ENCODE measurements at regions not wholly inside any gene's neighbourhood (a gene's known extent, or its start where the extent isn't known, plus 50 kb on each side); places are given as distances from the start of the nearest gene placed in this dataset.

GRCh38 chr4:14371131-14371530 is 631.1 kb upstream of the CPEB2 start:
- no peaks in the 10 kb centered on the region for H4K20me1 ChIP-seq (ENCODE audit: insufficient read depth, low read length)
- H3K27ac ChIP-seq (ENCODE audit: low read length), result no peak overlapping the region
- H3K4me3 ChIP-seq (ENCODE audit: low read length), result no peak overlapping the region
- DNase-seq, result no peak
- H3K9me3 ChIP-seq (replicated peaks; ENCODE audit: insufficient read depth, low read length), result no peaks in the 10 kb centered on the region
- no peaks in the 10 kb centered on the region for H3K9me2 ChIP-seq (replicated peaks; ENCODE audit: insufficient read depth, low read length)
- H3K79me2 ChIP-seq (ENCODE audit: low read length), result no peaks in the 10 kb centered on the region
- H3K4me2 ChIP-seq (ENCODE audit: low read depth, low read length), result no peak overlapping the region
- no peaks in the 10 kb centered on the region for H3K27me3 ChIP-seq (replicated peaks; ENCODE audit: insufficient read depth, low read length)
- H3K9ac ChIP-seq (ENCODE audit: low read length), result no peak overlapping the region
- no peak for TF ChIP-seq CTCF (IDR thresholded peaks at IDR 0.05; ENCODE audit: low read length)
- no peak for TF ChIP-seq EZH2phosphoT487 (IDR thresholded peaks at IDR 0.05; ENCODE audit: low read length)
- TF ChIP-seq EZH2 (optimal IDR thresholded peaks at IDR 0.05; ENCODE audit: low read depth, low read length), result no peak
- H3K4me1 ChIP-seq (ENCODE audit: low read length), result no peaks in the 10 kb centered on the region
- H3K36me3 ChIP-seq (replicated peaks; ENCODE audit: insufficient read depth, low read length), result no peaks in the 10 kb centered on the region
- H3F3A ChIP-seq (ENCODE audit: insufficient read depth, low read length), result no peaks in the 10 kb centered on the region
- H2AFZ ChIP-seq (ENCODE audit: low read length), result no peak overlapping the region

GRCh38 chr4:14375816-14376215 is 626.5 kb upstream of the CPEB2 start:
- H2AFZ ChIP-seq (ENCODE audit: low read length), result no peak overlapping the region

GRCh38 chr4:14379183-14379582 is 623.1 kb upstream of the CPEB2 start:
- no peaks in the 10 kb centered on the region for H4K20me1 ChIP-seq (ENCODE audit: insufficient read depth, low read length)
- H3K4me1 ChIP-seq (ENCODE audit: low read length), result no peaks in the 10 kb centered on the region
- no peak overlapping the region for H3K4me3 ChIP-seq (ENCODE audit: low read length)
- no peaks in the 10 kb centered on the region for H3K27me3 ChIP-seq (replicated peaks; ENCODE audit: insufficient read depth, low read length)
- TF ChIP-seq EZH2phosphoT487 (IDR thresholded peaks at IDR 0.05; ENCODE audit: low read length), result no peak
- no peak for TF ChIP-seq EZH2 (optimal IDR thresholded peaks at IDR 0.05; ENCODE audit: low read depth, low read length)
- no peak for TF ChIP-seq CTCF (IDR thresholded peaks at IDR 0.05; ENCODE audit: low read length)
- H3K9me2 ChIP-seq (replicated peaks; ENCODE audit: insufficient read depth, low read length), result no peaks in the 10 kb centered on the region
- H3K9me3 ChIP-seq (replicated peaks; ENCODE audit: insufficient read depth, low read length), result no peaks in the 10 kb centered on the region
- no peak for DNase-seq
- no peak overlapping the region for H2AFZ ChIP-seq (ENCODE audit: low read length)
- no peak overlapping the region for H3K27ac ChIP-seq (ENCODE audit: low read length)
- no peaks in the 10 kb centered on the region for H3F3A ChIP-seq (ENCODE audit: insufficient read depth, low read length)
- no peak overlapping the region for H3K9ac ChIP-seq (ENCODE audit: low read length)
- H3K4me2 ChIP-seq (ENCODE audit: low read depth, low read length), result no peak overlapping the region
- H3K79me2 ChIP-seq (ENCODE audit: low read length), result no peaks in the 10 kb centered on the region
- no peaks in the 10 kb centered on the region for H3K36me3 ChIP-seq (replicated peaks; ENCODE audit: insufficient read depth, low read length)

More at GRCh38 chr4:14375816-14376215, 626.5 kb upstream of the CPEB2 start:
- no peak overlapping the region for H3K27ac ChIP-seq (ENCODE audit: low read length)
- no peaks in the 10 kb centered on the region for H3K4me1 ChIP-seq (ENCODE audit: low read length)
- no peaks in the 10 kb centered on the region for H3K79me2 ChIP-seq (ENCODE audit: low read length)
- no peaks in the 10 kb centered on the region for H3K36me3 ChIP-seq (replicated peaks; ENCODE audit: insufficient read depth, low read length)
- H3K9me2 ChIP-seq (replicated peaks; ENCODE audit: insufficient read depth, low read length), result no peaks in the 10 kb centered on the region
- H3K9ac ChIP-seq (ENCODE audit: low read length), result no peak overlapping the region
- H3K4me2 ChIP-seq (ENCODE audit: low read depth, low read length), result no peak overlapping the region
- H3K4me3 ChIP-seq (ENCODE audit: low read length), result no peak overlapping the region
- no peaks in the 10 kb centered on the region for H3K27me3 ChIP-seq (replicated peaks; ENCODE audit: insufficient read depth, low read length)
- no peaks in the 10 kb centered on the region for H3K9me3 ChIP-seq (replicated peaks; ENCODE audit: insufficient read depth, low read length)
- DNase-seq, result no peak
- no peak for TF ChIP-seq CTCF (IDR thresholded peaks at IDR 0.05; ENCODE audit: low read length)
- no peak for TF ChIP-seq EZH2phosphoT487 (IDR thresholded peaks at IDR 0.05; ENCODE audit: low read length)
- no peak for TF ChIP-seq EZH2 (optimal IDR thresholded peaks at IDR 0.05; ENCODE audit: low read depth, low read length)
- H3F3A ChIP-seq (ENCODE audit: insufficient read depth, low read length), result no peaks in the 10 kb centered on the region
- no peaks in the 10 kb centered on the region for H4K20me1 ChIP-seq (ENCODE audit: insufficient read depth, low read length)

Data from MM.1S (cell line).